AG04450 (cell line): ENCODE measurements at regions not wholly inside any gene's neighbourhood (a gene's known extent, or its start where the extent isn't known, plus 50 kb on each side); places are given as distances from the start of the nearest gene placed in this dataset.
"Not testable (repeated sequence)": the region's sequence is repeated elsewhere in the genome, so short reads cannot be mapped to it uniquely, and the experiment has no call there.

ENCODE experiments used
- CTCF ChIA-PET: fragments of 300-600, 350-600 bp; formaldehyde crosslinking; extraction: SDS; loops from one replicate; lab custom pipeline; 2022; ENCODE audit warnings: antibody characterized with exemption, inconsistent platforms; lab: Charles Lee
- POLR2A ChIA-PET: fragments of 350-600 bp; formaldehyde crosslinking; extraction: SDS; loops from one replicate; lab custom pipeline; 2021; ENCODE audit warnings: antibody characterized with exemption, inconsistent platforms; lab: Yijun Ruan, JAX
- DNase-seq: peaks from one replicate; pipeline ENCODE4 v3.0.0-alpha.2; 2011; ENCODE audit warnings: low read depth, low spot score
- H3K27ac ChIP-seq: one replicate; pipeline ENCODE4 v1.5.1; 2012; ENCODE audit warnings: low read depth, low read length, control low read depth
- H3K27me3 ChIP-seq: one replicate; pipeline ENCODE4 v1.6.0; 2012; ENCODE audit warnings: low read length; ENCODE audit not compliant: control insufficient read depth, insufficient read depth
- H3K4me3 ChIP-seq: 2 replicates; pipeline ENCODE4 v1.5.1; 2011; ENCODE audit warnings: mild to moderate bottlenecking, low read depth, low read length, control low read depth
- H3K9me3 ChIP-seq: 2 replicates; pipeline ENCODE4 v1.5.1; 2012; ENCODE audit warnings: low read length; ENCODE audit not compliant: control insufficient read depth, insufficient read depth
- TF ChIP-seq, protein P1 (sequence below): IDR thresholded peaks from 2 replicates; pipeline ENCODE4 v1.5.1; 2011; ENCODE audit warnings: low read depth, low read length, control low read depth, inconsistent platforms

GRCh38 chr14:88104710-88105109 is 99.8 kb downstream of the GPR65 start:
- Histone ChIP-seq H3K27ac (no peak overlapping the region), H3K27me3 (no peaks in the 10 kb centered on the region), H3K9me3 (peaks cover 5% of the 10 kb centered on the region), H3K4me3 (no peak overlapping the region)
- TF ChIP-seq, protein P1, sequence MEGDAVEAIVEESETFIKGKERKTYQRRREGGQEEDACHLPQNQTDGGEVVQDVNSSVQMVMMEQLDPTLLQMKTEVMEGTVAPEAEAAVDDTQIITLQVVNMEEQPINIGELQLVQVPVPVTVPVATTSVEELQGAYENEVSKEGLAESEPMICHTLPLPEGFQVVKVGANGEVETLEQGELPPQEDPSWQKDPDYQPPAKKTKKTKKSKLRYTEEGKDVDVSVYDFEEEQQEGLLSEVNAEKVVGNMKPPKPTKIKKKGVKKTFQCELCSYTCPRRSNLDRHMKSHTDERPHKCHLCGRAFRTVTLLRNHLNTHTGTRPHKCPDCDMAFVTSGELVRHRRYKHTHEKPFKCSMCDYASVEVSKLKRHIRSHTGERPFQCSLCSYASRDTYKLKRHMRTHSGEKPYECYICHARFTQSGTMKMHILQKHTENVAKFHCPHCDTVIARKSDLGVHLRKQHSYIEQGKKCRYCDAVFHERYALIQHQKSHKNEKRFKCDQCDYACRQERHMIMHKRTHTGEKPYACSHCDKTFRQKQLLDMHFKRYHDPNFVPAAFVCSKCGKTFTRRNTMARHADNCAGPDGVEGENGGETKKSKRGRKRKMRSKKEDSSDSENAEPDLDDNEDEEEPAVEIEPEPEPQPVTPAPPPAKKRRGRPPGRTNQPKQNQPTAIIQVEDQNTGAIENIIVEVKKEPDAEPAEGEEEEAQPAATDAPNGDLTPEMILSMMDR, result no peak
- DNase-seq, result no peak
- CTCF ChIA-PET, result no interaction called here
- POLR2A ChIA-PET, result no interaction called here

DNA sequence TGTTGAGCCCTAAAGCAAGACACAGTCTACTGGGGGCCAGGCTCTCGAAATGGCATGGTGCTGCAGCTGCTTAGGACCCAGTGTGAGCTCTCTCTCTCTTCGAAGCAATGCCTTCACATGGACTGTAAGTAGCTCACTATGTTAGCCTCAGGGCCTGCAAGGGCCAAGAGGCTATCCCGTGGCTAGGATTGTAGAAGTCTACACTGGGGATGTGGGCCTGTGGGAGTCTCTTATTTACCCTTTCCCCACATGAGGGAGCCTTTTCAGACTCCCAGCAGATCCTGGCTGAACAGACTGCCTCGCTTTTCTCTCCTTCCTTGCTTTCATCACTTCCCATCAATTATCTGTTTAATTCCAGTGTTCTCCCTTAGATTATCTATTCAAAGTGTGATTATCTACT is 101.4 kb downstream of the GPR65 start:
- peaks cover 5% of the 10 kb centered on the region for H3K9me3 ChIP-seq
- H3K27me3 ChIP-seq, result no peaks in the 10 kb centered on the region
- no peak for DNase-seq
- CTCF ChIA-PET, result no interaction called here
- H3K27ac ChIP-seq, result no peak overlapping the region
- TF ChIP-seq, protein P1, result no peak
- H3K4me3 ChIP-seq, result no peak overlapping the region
- POLR2A ChIA-PET, result no interaction called here

DNA sequence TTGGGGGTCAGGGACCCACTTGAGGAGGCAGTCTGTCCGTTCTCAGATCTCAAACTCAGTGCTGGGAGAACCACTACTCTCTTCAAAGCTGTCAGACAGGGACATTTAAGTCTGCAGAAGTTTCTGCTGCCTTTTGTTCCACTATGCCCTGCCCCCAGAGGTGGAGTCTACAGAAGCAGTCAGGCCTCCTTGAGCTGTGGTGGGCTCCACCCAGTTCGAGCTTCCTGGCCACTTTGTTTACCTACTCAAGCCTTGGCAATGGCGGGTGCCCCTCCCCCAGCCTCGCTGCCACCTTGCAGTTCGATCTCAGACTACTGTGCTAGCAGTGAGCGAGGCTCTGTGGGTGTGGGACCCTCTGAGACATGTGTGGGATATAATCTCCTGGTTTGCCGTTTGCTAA is 122.7 kb downstream of the GPR65 start:
- H3K9me3 ChIP-seq, H3K4me3 ChIP-seq, H3K27ac ChIP-seq, DNase-seq, H3K27me3 ChIP-seq, POLR2A ChIA-PET, CTCF ChIA-PET: not testable (repeated sequence)

GRCh38 chr14:88128816-88129215 is 123.9 kb downstream of the GPR65 start:
- no peak overlapping the region for H3K27ac ChIP-seq
- no peak for DNase-seq
- POLR2A ChIA-PET, result no interaction called here
- TF ChIP-seq, protein P1, result no peak
- no peaks in the 10 kb centered on the region for H3K27me3 ChIP-seq
- CTCF ChIA-PET, result no interaction called here
- no peak overlapping the region for H3K4me3 ChIP-seq
- H3K9me3 ChIP-seq, result peaks cover 3% of the 10 kb centered on the region

- Histone ChIP-seq H3K4me3 (no peak overlapping the region), H3K9me3 (peaks cover 3% of the 10 kb centered on the region), H3K27me3 (no peaks in the 10 kb centered on the region), H3K27ac (no peak overlapping the region)
- ChIA-PET CTCF (no interaction called here), POLR2A (no interaction called here)
- TF ChIP-seq, protein P1, result no peak
- no peak for DNase-seq
These were observed 124.5 kb downstream of the GPR65 start for GRCh38 chr14:88129306-88130056.
